Sigmoid colon (tissue), 6 donors: ENCODE measurements at regions not wholly inside any gene's neighbourhood (a gene's known extent, or its start where the extent isn't known, plus 50 kb on each side); places are given as distances from the start of the nearest gene placed in this dataset.
A peak's percentile ranks its signal among the peaks of the same experiment; 100 is the strongest.
"Not testable (repeated sequence)": the region's sequence is repeated elsewhere in the genome, so short reads cannot be mapped to it uniquely, and the experiment has no call there.

Experiments used
- DNase-seq: peaks from one replicate; pipeline ENCODE4 v3.0.0-alpha.2; 2019
- H3K27ac ChIP-seq, 4 donors: fragments of 200-600 bp; sonication (generic); one replicate each; pipeline ENCODE4 v1.5.1; 2016 to 2019; ENCODE audit warnings: mild to moderate bottlenecking in 1 of 4
- H3K27me3 ChIP-seq, 3 donors: fragments of 200-600 bp; sonication (generic); one replicate each; pipeline ENCODE4 v1.5.1; 2019; ENCODE audit warnings: mild to moderate bottlenecking in 1 of 3
- H3K36me3 ChIP-seq, 4 donors: fragments of 200-600 bp; sonication (generic); one replicate each; pipeline ENCODE4 v1.5.1; 2016 to 2019
- H3K4me1 ChIP-seq, 4 donors: fragments of 200-600 bp; sonication (generic); one replicate each; pipeline ENCODE4 v1.5.1; 2017 to 2019
- H3K4me3 ChIP-seq, 4 donors: fragments of 200-600 bp; sonication (generic); one replicate each; pipeline ENCODE4 v1.5.1; 2017 to 2019; ENCODE audit warnings: mild to moderate bottlenecking in 2 of 4, moderate library complexity in 1 of 4
- H3K9me3 ChIP-seq, 4 donors: fragments of 200-600 bp in 3 of 4; sonication (generic) in 3 of 4; one replicate each; pipeline versions ENCODE4 v1.5.1 to v1.6.1; 2013 to 2019
- EP300 ChIP-seq, 4 donors: sonication (generic); formaldehyde crosslinking; IDR thresholded peaks; one replicate each; pipeline ENCODE4 v1.6.1; 2017; ENCODE audit warnings: antibody characterized with exemption in 4 of 4
- POLR2A ChIP-seq, 2 donors: fragments of 450-650 bp; IDR thresholded peaks; one replicate each; pipeline ENCODE4 v1.6.1; 2016; ENCODE audit warnings: antibody characterized with exemption in 2 of 2, mild to moderate bottlenecking in 2 of 2, moderate library complexity in 2 of 2
- POLR2AphosphoS5 ChIP-seq, 4 donors: sonication (generic); formaldehyde crosslinking; IDR thresholded peaks; one replicate each; pipeline ENCODE4 v1.6.1; 2017; ENCODE audit warnings: antibody characterized with exemption in 4 of 4
- WGBS, 2 donors: extraction: QIAGEN DNeasy Blood & Tissue Kit; methylation state at CpG; one replicate each; pipeline ENCODE4 v1.1.7; 2013; 5-methylcytosine and 5-hydroxymethylcytosine counted together
- intact Hi-C: fragments of 100-400 bp; cut with DNase I; formaldehyde crosslinking; loops from one replicate; pipeline ENCODE4 v1.15.1; 2023
- TF ChIP-seq, protein P1 (sequence below), 4 experiments: fragments of 450-650 bp in 3 of 4; fragments of 200-600 bp in 1 of 4; IDR thresholded peaks; one replicate each; pipeline ENCODE4 v1.5.1; 2016 to 2019; ENCODE audit warnings: antibody characterized with exemption in 4 of 4, mild to moderate bottlenecking in 3 of 4, moderate library complexity in 2 of 4
- donor health status: healthy with polysubstance abuse.
- donor health status: healthy.

DNA sequence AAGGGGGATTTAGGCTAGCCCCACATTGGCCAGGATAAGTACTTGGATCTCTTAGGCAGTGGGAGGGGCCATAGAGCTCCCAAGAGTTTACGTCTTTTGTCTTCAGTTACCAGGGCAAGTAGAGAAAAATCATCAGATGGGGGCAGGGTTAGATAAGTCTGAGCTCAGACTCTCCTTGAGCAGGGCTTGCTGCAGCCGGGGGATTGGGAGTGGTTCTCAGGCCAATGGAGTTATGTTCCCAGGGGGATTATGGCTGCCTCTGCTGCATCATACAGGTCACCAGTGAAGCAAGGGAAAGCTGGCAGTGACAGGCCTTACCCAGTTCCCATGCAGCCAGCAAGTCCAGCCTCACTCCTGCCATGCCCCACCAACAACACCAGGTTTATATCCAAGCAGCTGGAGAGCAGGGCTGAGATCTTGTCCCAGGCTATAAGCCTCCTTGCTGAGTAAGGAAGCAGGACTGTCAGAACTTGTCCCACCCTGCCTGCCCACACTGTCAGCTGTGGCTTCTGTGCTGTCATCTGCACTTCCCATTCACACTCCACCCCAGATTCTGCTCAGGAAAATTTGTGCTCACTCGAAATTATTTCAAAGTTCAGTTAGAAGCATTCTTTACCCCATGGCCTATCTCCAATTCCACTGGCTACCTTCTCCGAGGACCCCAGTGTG, 215.3 kb downstream of the FAM43A start:
- DNase-seq, result no peak
- intact Hi-C loops, result no loop called here
- H3K27ac ChIP-seq, result no peak overlapping the region
- peaks cover 0 to 2% (median 0%) of the 10 kb centered on the region in 4 donors for H3K9me3 ChIP-seq
- no peaks in the 10 kb centered on the region for H3K4me1 ChIP-seq
- no peak overlapping the region for H3K4me3 ChIP-seq
- 75 to 80% methylated on average over 4 of the region's 4 CpGs for WGBS, 2 donors
- H3K27me3 ChIP-seq, result no peaks in the 10 kb centered on the region
- H3K36me3 ChIP-seq, result no peaks in the 10 kb centered on the region
- TF ChIP-seq, protein P1, sequence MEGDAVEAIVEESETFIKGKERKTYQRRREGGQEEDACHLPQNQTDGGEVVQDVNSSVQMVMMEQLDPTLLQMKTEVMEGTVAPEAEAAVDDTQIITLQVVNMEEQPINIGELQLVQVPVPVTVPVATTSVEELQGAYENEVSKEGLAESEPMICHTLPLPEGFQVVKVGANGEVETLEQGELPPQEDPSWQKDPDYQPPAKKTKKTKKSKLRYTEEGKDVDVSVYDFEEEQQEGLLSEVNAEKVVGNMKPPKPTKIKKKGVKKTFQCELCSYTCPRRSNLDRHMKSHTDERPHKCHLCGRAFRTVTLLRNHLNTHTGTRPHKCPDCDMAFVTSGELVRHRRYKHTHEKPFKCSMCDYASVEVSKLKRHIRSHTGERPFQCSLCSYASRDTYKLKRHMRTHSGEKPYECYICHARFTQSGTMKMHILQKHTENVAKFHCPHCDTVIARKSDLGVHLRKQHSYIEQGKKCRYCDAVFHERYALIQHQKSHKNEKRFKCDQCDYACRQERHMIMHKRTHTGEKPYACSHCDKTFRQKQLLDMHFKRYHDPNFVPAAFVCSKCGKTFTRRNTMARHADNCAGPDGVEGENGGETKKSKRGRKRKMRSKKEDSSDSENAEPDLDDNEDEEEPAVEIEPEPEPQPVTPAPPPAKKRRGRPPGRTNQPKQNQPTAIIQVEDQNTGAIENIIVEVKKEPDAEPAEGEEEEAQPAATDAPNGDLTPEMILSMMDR (IDR thresholded peaks at IDR 0.05), result no peak
- TF ChIP-seq EP300 (IDR thresholded peaks at IDR 0.05) (no peak), POLR2A (IDR thresholded peaks at IDR 0.05) (no peak), POLR2AphosphoS5 (IDR thresholded peaks at IDR 0.05) (no peak)

DNA sequence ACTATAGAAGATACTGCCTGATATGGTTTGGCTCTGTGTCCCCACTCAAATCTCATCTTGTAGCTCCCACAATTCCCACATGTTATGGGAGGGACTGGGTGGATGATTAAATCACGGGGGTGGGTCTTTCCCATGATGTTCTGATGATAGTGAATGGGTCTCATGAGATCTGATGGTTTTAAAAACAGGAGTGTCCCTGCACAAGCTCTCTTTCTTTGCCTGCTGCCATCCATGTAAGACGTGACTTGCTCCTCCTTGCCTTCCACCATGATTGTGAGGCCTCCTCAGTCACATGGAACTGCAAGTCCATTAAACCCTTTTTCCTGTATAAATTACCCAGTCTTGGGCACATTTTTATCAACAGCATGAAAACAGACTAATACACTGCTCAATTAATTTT, 217.8 kb downstream of the FAM43A start:
- intact Hi-C loops, H3K4me3 ChIP-seq, H3K27me3 ChIP-seq, H3K27ac ChIP-seq, DNase-seq, H3K4me1 ChIP-seq, H3K9me3 ChIP-seq, H3K36me3 ChIP-seq: not testable (repeated sequence)
- WGBS, 2 donors, result 80 to 87% methylated on average over 2 of the region's 2 CpGs

DNA sequence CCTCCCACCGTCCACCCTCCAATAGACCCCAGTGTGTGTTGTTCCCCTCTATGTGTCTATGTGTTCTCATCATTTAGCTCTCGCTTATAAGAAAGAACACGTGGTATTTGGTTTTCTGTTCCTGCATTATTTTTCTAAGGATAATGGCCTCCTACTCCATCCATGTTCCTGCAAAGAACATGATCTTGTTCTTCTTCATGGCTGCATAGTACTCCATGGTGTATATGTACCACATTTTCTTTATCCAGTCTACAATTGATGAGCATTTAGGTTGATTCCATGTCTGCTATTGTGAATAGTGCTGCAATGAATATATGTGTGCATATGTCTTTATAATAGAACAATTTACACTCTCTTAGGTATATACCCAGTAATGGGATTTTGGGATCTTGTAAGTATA, 219.3 kb downstream of the FAM43A start:
- intact Hi-C loops, DNase-seq, H3K4me1 ChIP-seq, H3K36me3 ChIP-seq, H3K9me3 ChIP-seq, H3K27ac ChIP-seq, H3K4me3 ChIP-seq, H3K27me3 ChIP-seq: not testable (repeated sequence)
- WGBS, 2 donors, result 94 to 97% methylated on average over 3 of the region's 3 CpGs

DNA sequence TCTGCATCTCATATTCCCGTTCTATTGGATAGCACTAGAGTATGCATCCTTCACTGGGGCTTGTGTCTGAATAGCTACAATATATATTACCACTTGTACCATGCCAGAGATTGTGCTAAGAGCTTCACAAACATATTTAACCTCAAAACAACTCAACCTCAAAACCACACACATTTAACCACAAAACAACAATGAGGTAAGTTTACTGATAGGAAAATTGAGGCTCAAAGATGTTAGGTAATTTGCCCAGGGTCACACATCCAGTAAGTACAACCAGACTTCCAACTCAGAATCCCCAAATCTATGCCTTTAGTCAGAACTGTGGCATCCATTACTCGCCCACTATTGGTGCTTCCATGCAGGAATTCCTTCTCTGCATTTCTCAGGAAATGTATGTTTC, 220.0 kb downstream of the FAM43A start:
- Histone ChIP-seq H3K4me3 (no peak overlapping the region), H3K9me3 (no peaks in the 10 kb centered on the region), H3K27me3 (no peaks in the 10 kb centered on the region), H3K27ac (no peak overlapping the region), H3K4me1 (no peaks in the 10 kb centered on the region), H3K36me3 (no peaks in the 10 kb centered on the region)
- TF ChIP-seq POLR2AphosphoS5 (IDR thresholded peaks at IDR 0.05), result no peak
- TF ChIP-seq, protein P1 (IDR thresholded peaks at IDR 0.05), result no peak
- TF ChIP-seq POLR2A (IDR thresholded peaks at IDR 0.05), result no peak
- WGBS, 2 donors, result 92 to 94% methylated on average over 2 of the region's 2 CpGs
- intact Hi-C loops, result no loop called here
- DNase-seq, result no peak

DNA sequence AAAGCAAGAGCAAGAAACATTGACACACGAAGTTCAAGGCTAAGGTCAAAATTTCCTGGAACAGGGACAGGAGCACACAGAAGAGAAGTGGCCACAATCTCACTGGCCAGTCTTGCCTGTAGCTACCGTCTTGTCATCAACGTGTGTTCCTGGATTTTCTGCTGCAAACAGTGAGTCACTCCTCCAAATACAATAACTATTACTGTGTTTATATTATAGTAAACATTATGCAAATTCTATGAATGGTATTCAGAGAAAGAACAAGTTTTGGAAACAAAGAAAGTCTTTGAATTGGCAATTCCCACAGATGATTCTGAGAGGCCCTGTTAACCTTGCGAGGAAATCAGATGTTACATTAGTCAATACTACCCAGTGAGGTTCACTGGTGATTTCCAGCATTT, 220.5 kb downstream of the FAM43A start:
- Histone ChIP-seq H3K36me3 (no peaks in the 10 kb centered on the region), H3K4me1 (no peaks in the 10 kb centered on the region), H3K4me3 (no peak overlapping the region), H3K27ac (no peak overlapping the region), H3K27me3 (no peaks in the 10 kb centered on the region), H3K9me3 (no peaks in the 10 kb centered on the region)
- 39 to 62% methylated on average over 4 of the region's 4 CpGs for WGBS, 2 donors
- TF ChIP-seq, protein P1 (IDR thresholded peaks at IDR 0.05), result no peak
- peak in 1 of 4 donors; percentile 28 for TF ChIP-seq POLR2AphosphoS5 (IDR thresholded peaks at IDR 0.05)
- intact Hi-C loops, result no loop called here
- DNase-seq, result no peak

DNA sequence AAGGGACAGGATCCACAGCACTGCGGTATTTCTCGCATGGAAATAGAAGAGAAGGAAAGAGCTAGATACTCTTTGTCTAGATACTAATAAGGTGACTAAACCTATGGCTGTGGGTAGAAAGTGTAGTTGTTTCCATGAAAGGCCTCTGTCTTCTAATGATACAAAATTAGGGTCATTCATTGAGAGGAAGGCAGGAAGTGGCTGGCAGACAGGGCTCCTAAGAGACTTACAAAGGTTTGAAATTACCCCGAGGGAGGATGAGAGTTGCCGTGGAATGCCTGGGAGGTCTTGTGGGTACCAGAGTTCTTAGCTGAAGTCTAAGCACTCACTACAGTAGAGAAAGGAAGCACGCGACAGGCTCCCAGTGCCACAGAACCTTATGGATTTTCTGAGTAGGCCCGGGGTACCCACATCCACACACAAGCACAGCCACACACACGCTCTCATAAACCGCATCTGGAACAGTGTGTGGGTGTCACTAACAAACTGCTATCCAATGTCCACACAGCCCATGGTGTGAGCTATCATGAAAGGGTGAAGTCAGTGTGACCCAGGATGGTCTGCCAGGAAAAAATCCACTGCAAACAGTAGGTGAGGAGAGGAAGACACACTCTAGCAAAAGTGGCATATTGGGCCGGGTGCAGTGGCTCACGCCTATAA, 221.4 kb downstream of the FAM43A start:
- TF ChIP-seq POLR2A (IDR thresholded peaks at IDR 0.05) (no peak), EP300 (IDR thresholded peaks at IDR 0.05) (no peak), POLR2AphosphoS5 (IDR thresholded peaks at IDR 0.05) (no peak)
- TF ChIP-seq, protein P1 (IDR thresholded peaks at IDR 0.05), result no peak
- WGBS, 2 donors, result 90 to 91% methylated on average over 11 of the region's 11 CpGs
- no peak for DNase-seq
- intact Hi-C loops, result no loop called here
- Histone ChIP-seq H3K9me3 (no peaks in the 10 kb centered on the region), H3K27ac (no peak overlapping the region), H3K4me1 (no peaks in the 10 kb centered on the region), H3K36me3 (no peaks in the 10 kb centered on the region), H3K27me3 (no peaks in the 10 kb centered on the region), H3K4me3 (no peak overlapping the region)
